ENCODE measurements at regions not wholly inside any gene's neighbourhood (a gene's known extent, or its start where the extent isn't known, plus 50 kb on each side); places are given as distances from the start of the nearest gene placed in this dataset.

GRCh38 chrX:43083016-43083415, 305.1 kb upstream of the PPP1R2C start:
- H3K36me3 Mint-ChIP-seq (ENCODE audit: insufficient read depth, unreplicated experiment), result no peaks in the 10 kb centered on the region
- H3K4me1 ChIP-seq, result peaks cover 3% of the 10 kb centered on the region; the same call in 1 of the 2 replicates
- peak in 1 of 2 experiments; percentile 0 for DNase-seq
- peak overlapping the region; percentile 73 for H3K27ac Mint-ChIP-seq (ENCODE audit: unreplicated experiment)
- no peaks in the 10 kb centered on the region for H3K27me3 ChIP-seq (replicated peaks; ENCODE audit: control insufficient read depth, insufficient read depth, low read length)
- POLR2A ChIA-PET, result no interaction called here
- no peak overlapping the region for H3K4me3 ChIP-seq (ENCODE audit: low read depth, low read length)
- peaks cover 24% of the 10 kb centered on the region for H3K9me3 Mint-ChIP-seq (ENCODE audit: unreplicated experiment)
- CTCF ChIA-PET, result no interaction called here
- no peaks in the 10 kb centered on the region for H3K27me3 Mint-ChIP-seq (ENCODE audit: insufficient read depth, unreplicated experiment)
- no TSS peak for BruUV-seq (replicated peaks)
- peaks cover 6% of the 10 kb centered on the region for H3K4me1 Mint-ChIP-seq (ENCODE audit: low read depth, unreplicated experiment)
- no peaks in the 10 kb centered on the region for H3K9me3 ChIP-seq
- no peaks in the 10 kb centered on the region for H3K36me3 ChIP-seq (ENCODE audit: control insufficient read depth, insufficient read depth, low read length)
- intact Hi-C loops (cut with micrococcal nuclease; ENCODE audit: unreplicated experiment), result no loop called here
- TF ChIP-seq CTCF (IDR thresholded peaks at IDR 0.05; ENCODE audit: insufficient read depth in 1 of 2, low read depth in 1 of 2, low read length in 1 of 2, severe bottlenecking in 1 of 2, unreplicated experiment in 1 of 2), result no peak
- no peak overlapping the region for H3K4me3 Mint-ChIP-seq (ENCODE audit: unreplicated experiment)

- Histone ChIP-seq H3K4me3 (ENCODE audit: low read depth, low read length) (no peak overlapping the region), H3K9me3 (no peaks in the 10 kb centered on the region), H3K36me3 (ENCODE audit: control insufficient read depth, insufficient read depth, low read length) (no peaks in the 10 kb centered on the region), H3K27me3 (replicated peaks; ENCODE audit: control insufficient read depth, insufficient read depth, low read length) (no peaks in the 10 kb centered on the region), H3K4me1 (peaks cover 2% of the 10 kb centered on the region; the same call in 1 of the 2 replicates)
- no peak for TF ChIP-seq CTCF (IDR thresholded peaks at IDR 0.05; ENCODE audit: insufficient read depth in 1 of 2, low read depth in 1 of 2, low read length in 1 of 2, severe bottlenecking in 1 of 2, unreplicated experiment in 1 of 2)
- Mint-ChIP-seq H3K9me3 (ENCODE audit: unreplicated experiment) (peaks cover 14% of the 10 kb centered on the region), H3K4me1 (ENCODE audit: low read depth, unreplicated experiment) (peaks cover 4% of the 10 kb centered on the region), H3K27me3 (ENCODE audit: insufficient read depth, unreplicated experiment) (no peaks in the 10 kb centered on the region), H3K27ac (ENCODE audit: unreplicated experiment) (no peak overlapping the region), H3K36me3 (ENCODE audit: insufficient read depth, unreplicated experiment) (no peaks in the 10 kb centered on the region), H3K4me3 (ENCODE audit: unreplicated experiment) (no peak overlapping the region)
- ChIA-PET POLR2A (no interaction called here), CTCF (no interaction called here)
- intact Hi-C loops (cut with micrococcal nuclease; ENCODE audit: unreplicated experiment), result no loop called here
- DNase-seq, result no peak
- BruUV-seq (replicated peaks), result no TSS peak
Measured at GRCh38 chrX:43087830-43088229, 309.9 kb upstream of the PPP1R2C start.

- H3K4me3 Mint-ChIP-seq (ENCODE audit: unreplicated experiment), result no peak overlapping the region
- POLR2A ChIA-PET, result no interaction called here
- H3K27me3 ChIP-seq (replicated peaks; ENCODE audit: control insufficient read depth, insufficient read depth, low read length), result no peaks in the 10 kb centered on the region
- intact Hi-C loops (cut with micrococcal nuclease; ENCODE audit: unreplicated experiment), result no loop called here
- DNase-seq, result no peak
- no peak overlapping the region for H3K4me3 ChIP-seq (ENCODE audit: low read depth, low read length)
- CTCF ChIA-PET, result no interaction called here
- no peaks in the 10 kb centered on the region for H3K4me1 Mint-ChIP-seq (ENCODE audit: low read depth, unreplicated experiment)
- no peaks in the 10 kb centered on the region for H3K4me1 ChIP-seq
- H3K9me3 ChIP-seq, result no peaks in the 10 kb centered on the region
- no TSS peak for BruUV-seq (replicated peaks)
- H3K36me3 Mint-ChIP-seq (ENCODE audit: insufficient read depth, unreplicated experiment), result no peaks in the 10 kb centered on the region
- H3K27ac Mint-ChIP-seq (ENCODE audit: unreplicated experiment), result no peak overlapping the region
- no peaks in the 10 kb centered on the region for H3K9me3 Mint-ChIP-seq (ENCODE audit: unreplicated experiment)
- H3K27me3 Mint-ChIP-seq (ENCODE audit: insufficient read depth, unreplicated experiment), result no peaks in the 10 kb centered on the region
- TF ChIP-seq CTCF (IDR thresholded peaks at IDR 0.05; ENCODE audit: insufficient read depth in 1 of 2, low read depth in 1 of 2, low read length in 1 of 2, severe bottlenecking in 1 of 2, unreplicated experiment in 1 of 2), result no peak
- H3K36me3 ChIP-seq (ENCODE audit: control insufficient read depth, insufficient read depth, low read length), result no peaks in the 10 kb centered on the region
Measured at GRCh38 chrX:43096830-43097229, 318.9 kb upstream of the PPP1R2C start.

Data from Caco-2 (cell line).